Ovary (tissue), 3 donors: ENCODE measurements at regions not wholly inside any gene's neighbourhood (a gene's known extent, or its start where the extent isn't known, plus 50 kb on each side); places are given as distances from the start of the nearest gene placed in this dataset.

Source experiments
- CTCF ChIP-seq, 3 donors: fragments of 450-650 bp in 2 of 3; fragments of 200-600 bp in 1 of 3; IDR thresholded peaks; one replicate each; pipeline versions ENCODE4 v1.5.1 to v1.8.0; 2016 to 2022; ENCODE audit warnings: antibody characterized with exemption in 3 of 3, mild to moderate bottlenecking in 1 of 3
- POLR2A ChIP-seq: fragments of 450-650 bp; IDR thresholded peaks from one replicate; pipeline ENCODE4 v1.6.1; 2017; ENCODE audit warnings: antibody characterized with exemption, mild to moderate bottlenecking, moderate library complexity
- donor health status: DM: no; HTN: no; CAD: no.

GRCh38 chr21:18152371-18152770, 92.3 kb upstream of the CHODL start:
- TF ChIP-seq CTCF (IDR thresholded peaks at IDR 0.05) (no peak), POLR2A (no peak)
